Urothelium cell line (cell line): ENCODE measurements at regions not wholly inside any gene's neighbourhood (a gene's known extent, or its start where the extent isn't known, plus 50 kb on each side); places are given as distances from the start of the nearest gene placed in this dataset.
"Not testable (repeated sequence)": the region's sequence is repeated elsewhere in the genome, so short reads cannot be mapped to it uniquely, and the experiment has no call there.

ENCODE experiments used
- DNase-seq: peaks from one replicate; pipeline ENCODE4 v3.0.0; 2011; ENCODE audit warnings: low spot score, mixed read lengths
- FAIRE-seq: peaks from 2 replicates; lab custom pipeline; 2011; peaks lifted over from hg19 to GRCh38; lab: Jason Lieb, UNC

GRCh38 chr10:64523065-64523759 lies 1002.0 kb downstream of the REEP3 start:
- DNase-seq (no peak), FAIRE-seq (no peak)

GRCh38 chr10:64528294-64529002 lies 1007.2 kb downstream of the REEP3 start:
- FAIRE-seq (no peak), DNase-seq (no peak)

- DNase-seq = no peak
- no peak for FAIRE-seq
Observed at GRCh38 chr10:64529003-64529350, 1007.8 kb downstream of the REEP3 start.

- DNase-seq = no peak
- no peak for FAIRE-seq
Observed at GRCh38 chr10:64534616-64535015, 1013.4 kb downstream of the REEP3 start.

- no peak for DNase-seq
Observed at GRCh38 chr10:64535131-64535867, 1014.1 kb downstream of the REEP3 start.

GRCh38 chr10:64537112-64537511 lies 1015.9 kb downstream of the REEP3 start:
- DNase-seq (no peak), FAIRE-seq (no peak)

More at GRCh38 chr10:64535131-64535867, 1014.1 kb downstream of the REEP3 start:
- FAIRE-seq = no peak

GRCh38 chr10:64537928-64538327 lies 1016.7 kb downstream of the REEP3 start:
- no peak for FAIRE-seq
- no peak for DNase-seq

- FAIRE-seq (no peak), DNase-seq (no peak)
Observed at GRCh38 chr10:64546073-64546472, 1024.9 kb downstream of the REEP3 start.

- FAIRE-seq = no peak
- no peak for DNase-seq
Observed at GRCh38 chr10:64547168-64547567, 1026.0 kb downstream of the REEP3 start.

GRCh38 chr10:64555666-64556065 lies 1034.5 kb downstream of the REEP3 start:
- no peak for DNase-seq
- FAIRE-seq = no peak

GRCh38 chr10:64558094-64558835 lies 1037.1 kb downstream of the REEP3 start:
- no peak for DNase-seq
- FAIRE-seq = no peak

- DNase-seq (no peak), FAIRE-seq (no peak)
Observed at GRCh38 chr10:64571056-64571455, 1049.9 kb downstream of the REEP3 start.

- DNase-seq (no peak), FAIRE-seq (no peak)
Observed at GRCh38 chr10:64573623-64574325, 1052.6 kb downstream of the REEP3 start.

GRCh38 chr10:64574371-64574770 lies 1053.2 kb downstream of the REEP3 start:
- FAIRE-seq (no peak), DNase-seq (peak; percentile 28)

GRCh38 chr10:64576497-64576896 lies 1055.3 kb downstream of the REEP3 start:
- no peak for FAIRE-seq
- DNase-seq = no peak

GRCh38 chr10:64578757-64579156 lies 1057.6 kb downstream of the REEP3 start:
- DNase-seq, FAIRE-seq: not testable (repeated sequence)

GRCh38 chr10:64586934-64587503 lies 1065.8 kb downstream of the REEP3 start:
- FAIRE-seq (no peak), DNase-seq (no peak)

- DNase-seq (no peak), FAIRE-seq (no peak)
Observed at GRCh38 chr10:64594072-64594471, 1072.9 kb downstream of the REEP3 start.

GRCh38 chr10:64598600-64598999 lies 1077.4 kb downstream of the REEP3 start:
- DNase-seq = no peak
- FAIRE-seq = no peak

- no peak for FAIRE-seq
Observed at GRCh38 chr10:64601298-64601697, 1080.1 kb downstream of the REEP3 start.

More at GRCh38 chr10:64601298-64601697, 1080.1 kb downstream of the REEP3 start:
- DNase-seq = no peak
